GM12891 (cell line): ENCODE measurements at regions not wholly inside any gene's neighbourhood (a gene's known extent, or its start where the extent isn't known, plus 50 kb on each side); places are given as distances from the start of the nearest gene placed in this dataset.

ENCODE experiments used
- POLR2A ChIP-seq: IDR thresholded peaks from 2 replicates; pipeline ENCODE4 v1.6.1; 2011; ENCODE audit warnings: low read depth, low read length, control low read depth
- POLR2AphosphoS5 ChIP-seq: IDR thresholded peaks from 2 replicates; pipeline ENCODE4 v1.6.1; 2011; ENCODE audit warnings: low read depth, low read length, control low read depth
- SPI1 ChIP-seq: IDR thresholded peaks from 2 replicates; pipeline ENCODE4 v1.6.1; 2011; ENCODE audit warnings: low read depth, low read length, control low read depth
- TAF1 ChIP-seq: IDR thresholded peaks from 2 replicates; pipeline ENCODE4 v1.6.1; 2011; ENCODE audit warnings: low read depth, low read length, control low read depth

GRCh38 chr17:83189044-83190003 is 109.9 kb downstream of the METRNL start:
- TF ChIP-seq POLR2A (no peak), POLR2AphosphoS5 (no peak), TAF1 (no peak), SPI1 (no peak)
